ENCODE measurements at regions not wholly inside any gene's neighbourhood (a gene's known extent, or its start where the extent isn't known, plus 50 kb on each side); places are given as distances from the start of the nearest gene placed in this dataset.
"Not testable (repeated sequence)": the region's sequence is repeated elsewhere in the genome, so short reads cannot be mapped to it uniquely, and the experiment has no call there.

DNA sequence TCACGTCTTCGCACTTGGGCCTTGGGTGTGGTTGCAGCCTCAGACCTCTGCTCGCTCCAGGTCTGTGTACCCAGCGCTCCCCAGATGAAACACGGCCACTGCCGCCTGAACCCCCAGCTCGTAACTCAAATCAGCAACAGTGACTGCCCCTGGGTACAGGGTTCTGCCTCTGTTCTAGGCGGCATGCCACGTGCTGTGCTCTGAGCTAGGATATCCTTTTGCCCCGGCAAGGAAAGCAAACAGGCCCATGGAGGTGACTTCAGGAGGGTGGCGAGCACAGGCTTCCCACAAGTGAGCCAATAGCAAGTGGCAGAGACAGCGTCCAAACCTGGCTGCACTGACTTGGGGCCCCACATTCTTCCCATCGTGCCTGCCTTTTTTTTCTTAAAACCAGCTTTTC lies 96.3 kb upstream of the PZP start:
- DNase-seq: not testable (repeated sequence)

DNA sequence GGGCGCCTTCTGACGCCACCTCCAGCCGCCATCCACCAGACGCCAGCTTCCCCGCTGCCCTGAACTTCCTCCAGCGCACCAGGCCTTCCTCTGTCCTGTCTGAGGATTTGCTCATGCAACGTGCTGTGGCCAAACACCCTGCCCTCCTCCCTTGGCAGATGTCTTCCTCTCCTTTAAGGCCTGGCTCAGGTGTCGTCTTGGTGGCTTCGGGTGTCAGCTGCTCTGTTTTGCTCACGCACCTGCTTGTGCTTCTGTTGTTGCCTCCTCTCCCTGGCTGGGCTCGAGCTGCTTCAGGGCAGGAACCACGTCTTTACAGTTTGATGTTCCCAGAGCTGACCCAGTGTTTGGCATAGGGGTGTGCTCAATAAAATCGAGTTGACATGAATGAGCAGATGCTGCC lies 87.7 kb upstream of the PZP start:
- not testable (repeated sequence) for DNase-seq

DNA sequence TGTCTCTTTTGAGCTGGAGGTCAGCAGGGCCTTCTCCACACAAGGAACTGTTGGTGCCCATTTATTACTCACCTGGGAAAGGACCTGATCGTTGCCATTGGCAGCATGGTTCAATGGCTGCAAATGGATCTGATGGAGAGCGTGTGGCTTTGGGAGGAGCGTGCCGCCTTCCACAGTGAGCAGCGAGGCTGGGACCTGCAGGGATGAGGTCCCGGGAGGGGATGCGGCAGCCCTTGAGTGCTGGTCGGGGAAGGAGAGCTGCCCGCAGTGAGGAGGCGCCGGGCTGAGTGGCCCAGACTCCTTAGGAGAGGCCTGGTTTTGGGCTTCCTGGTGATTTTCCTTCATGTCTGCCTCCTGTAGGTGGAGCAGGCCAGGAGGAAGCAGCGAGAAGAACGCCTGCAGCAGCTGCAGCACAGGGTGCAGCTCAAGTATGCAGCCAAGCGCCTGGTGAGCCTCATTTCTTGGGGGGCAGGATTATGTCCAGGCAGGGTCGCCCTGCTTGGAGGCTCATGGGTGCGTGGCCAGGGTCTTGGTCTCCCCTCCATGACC lies 86.0 kb upstream of the PZP start:
- DNase-seq: not testable (repeated sequence)

DNA sequence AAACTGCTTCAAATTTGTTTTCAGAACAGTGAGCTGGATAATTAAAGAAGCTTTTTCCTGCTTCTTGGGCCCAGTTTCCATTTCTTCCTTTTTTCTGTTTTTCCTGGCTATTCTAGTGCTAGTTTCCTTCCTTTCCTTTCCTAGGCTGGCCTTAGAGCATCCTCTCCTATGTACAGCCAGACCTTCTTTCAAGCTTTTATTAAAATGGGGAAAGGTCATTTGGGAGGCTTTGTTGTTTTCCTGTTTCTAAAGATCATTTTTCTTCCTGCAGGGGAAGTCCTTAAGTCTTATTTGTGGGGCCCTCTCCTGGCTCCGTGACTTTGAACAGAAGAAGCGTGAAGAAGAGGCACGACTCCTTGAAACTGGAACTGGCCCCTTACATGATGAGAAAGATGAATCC lies 85.2 kb upstream of the PZP start:
- not testable (repeated sequence) for DNase-seq

DNA sequence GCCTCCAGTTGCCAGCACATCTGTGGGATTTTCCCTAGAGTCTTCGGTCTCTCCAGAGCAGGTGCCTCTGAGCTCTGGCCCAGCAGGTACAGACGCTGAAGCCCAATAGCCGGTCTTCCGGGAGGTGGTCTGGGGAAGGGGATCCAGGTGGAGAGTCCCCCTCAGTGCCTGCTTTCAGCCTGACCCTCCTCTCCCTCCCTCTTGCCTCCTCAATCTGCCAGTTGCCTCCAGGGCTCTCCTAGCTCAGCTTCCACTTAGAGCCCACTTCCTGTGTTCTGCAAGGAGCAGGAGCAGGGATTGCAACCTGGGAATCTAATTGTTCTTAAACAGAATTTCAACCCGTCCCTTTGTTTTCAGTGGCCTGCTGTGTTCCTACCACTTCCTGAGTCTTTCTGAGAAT lies 81.8 kb upstream of the PZP start:
- DNase-seq: not testable (repeated sequence)

DNA sequence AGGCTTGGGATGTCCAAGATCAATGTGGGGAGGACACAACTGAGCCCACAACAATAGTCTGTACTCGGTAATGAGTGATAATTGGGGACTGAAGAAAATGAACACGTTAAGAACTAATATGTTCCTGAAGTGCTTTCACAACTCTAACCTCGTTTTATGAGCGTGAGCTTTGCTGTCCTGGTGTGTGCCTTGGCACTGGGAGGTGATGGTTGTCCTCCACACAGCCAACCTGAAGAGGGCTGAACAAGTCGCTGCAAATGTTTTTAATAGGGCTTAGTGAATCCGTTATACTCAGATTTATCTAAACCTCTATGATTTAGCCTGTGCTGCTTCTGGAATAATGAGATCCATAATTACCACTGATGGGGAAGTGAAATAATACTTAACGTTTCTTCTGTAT lies 76.5 kb upstream of the PZP start:
- not testable (repeated sequence) for DNase-seq

DNA sequence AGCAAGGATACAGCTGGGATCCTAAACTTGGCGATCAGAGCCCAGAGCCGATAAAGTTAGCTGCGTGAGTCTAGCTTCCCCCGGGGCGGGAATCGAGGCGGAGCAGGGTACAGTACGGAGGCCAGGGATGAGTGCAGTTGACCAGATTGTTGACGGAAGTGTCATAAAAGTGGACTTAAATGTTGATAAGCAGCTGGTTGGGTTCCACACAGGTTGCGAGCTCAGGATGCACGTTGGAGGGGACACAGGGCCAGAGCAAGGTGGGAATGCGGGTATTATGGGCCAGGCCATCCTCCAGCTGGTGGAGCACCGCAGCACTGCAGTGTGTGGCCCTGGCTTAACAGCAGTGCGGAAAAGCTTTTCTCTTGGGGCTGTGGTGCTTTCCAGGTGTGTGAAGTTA lies 76.0 kb upstream of the PZP start:
- not testable (repeated sequence) for DNase-seq

DNA sequence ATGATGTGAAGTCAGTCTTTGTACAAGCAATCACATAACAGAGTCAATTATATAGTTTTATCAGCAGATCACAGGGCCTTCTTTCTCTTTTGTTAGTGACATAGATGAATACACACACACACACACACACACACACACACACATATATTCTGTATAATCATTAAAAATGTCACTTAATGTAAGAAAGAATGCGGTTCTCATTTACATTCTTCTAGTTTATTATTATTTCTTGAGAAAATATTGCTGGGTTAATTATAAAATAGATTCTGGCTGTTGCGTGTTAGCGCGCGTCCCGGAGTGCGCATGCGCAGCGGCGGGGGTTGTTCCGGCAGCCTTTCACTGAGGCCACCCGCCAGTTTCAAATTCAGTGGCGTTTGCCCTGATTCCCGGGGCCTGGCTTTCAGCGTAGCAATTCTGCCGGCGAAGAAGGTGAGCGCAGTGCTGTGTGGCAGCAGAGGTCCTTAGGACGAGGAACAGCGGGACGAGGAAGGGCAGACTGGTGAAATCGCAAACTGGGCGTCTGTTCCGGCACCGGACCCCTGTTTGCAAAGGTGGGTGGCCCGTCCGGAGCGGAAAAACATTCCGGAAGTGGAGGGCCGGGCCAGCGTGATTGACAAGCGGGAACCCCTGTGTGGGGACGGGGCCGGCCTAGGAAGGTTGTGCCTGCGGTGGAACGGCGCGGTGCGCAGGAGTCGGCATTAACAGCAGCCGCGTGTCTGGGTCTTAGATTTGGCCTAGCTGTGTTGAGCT lies 75.3 kb upstream of the PZP start:
- not testable (repeated sequence) for DNase-seq

DNA sequence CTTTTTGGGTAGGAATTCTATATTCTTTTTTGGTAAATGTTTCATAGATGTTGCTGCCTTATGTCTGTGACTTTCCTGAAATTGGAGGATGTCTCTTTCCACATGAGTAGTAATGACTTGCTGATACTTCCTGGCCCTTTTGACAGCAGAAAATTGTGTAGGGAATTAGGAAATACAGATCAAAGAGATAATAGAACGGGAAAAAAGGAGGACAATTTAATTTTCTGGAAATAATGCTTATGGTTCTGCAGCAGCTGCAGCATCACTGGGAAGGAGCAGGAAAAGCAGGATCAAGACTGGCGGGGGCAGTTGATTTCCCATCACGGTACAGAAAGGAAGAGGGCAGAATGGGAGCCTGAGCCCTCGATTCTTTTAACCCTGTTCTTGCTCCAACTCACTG lies 68.8 kb upstream of the PZP start:
- no peak for DNase-seq

DNA sequence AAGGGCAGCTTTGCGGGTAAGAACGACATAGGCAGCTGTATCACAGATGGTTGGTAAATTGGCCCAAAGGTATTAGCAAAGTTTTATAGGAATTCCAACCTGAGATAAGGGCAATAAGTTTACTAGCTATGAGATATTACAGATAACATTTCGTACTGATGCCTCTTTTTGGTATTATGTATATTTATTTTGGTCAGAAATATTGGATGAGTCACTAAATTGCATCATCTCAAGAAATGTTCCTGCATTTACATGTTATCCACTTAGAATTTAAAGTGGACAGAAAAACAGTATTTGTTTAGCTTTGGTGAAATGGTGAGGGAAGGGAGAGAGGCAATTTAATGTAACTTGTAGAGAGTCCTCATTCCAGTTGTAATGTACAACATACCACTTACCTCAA lies 65.1 kb upstream of the PZP start:
- no peak for DNase-seq

DNA sequence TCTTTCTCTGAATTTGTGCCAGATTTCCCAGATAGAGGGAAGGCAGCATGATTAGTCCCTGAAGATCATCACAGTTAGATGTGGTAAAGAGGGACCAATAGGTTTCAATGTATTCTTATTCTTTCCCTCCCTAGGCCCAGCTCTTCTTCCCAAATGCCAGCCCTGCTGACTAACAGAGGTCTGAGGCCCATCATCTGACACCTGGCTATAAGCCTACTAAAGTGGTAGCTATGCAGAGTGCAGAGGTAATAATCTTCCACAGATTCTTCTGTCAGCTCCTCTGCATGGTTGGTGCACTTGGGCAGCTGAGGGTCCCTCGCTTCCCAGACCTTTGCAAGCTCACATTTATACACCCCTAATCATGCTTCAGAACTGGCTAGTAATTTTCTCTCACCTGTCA lies 63.7 kb upstream of the PZP start:
- no peak for DNase-seq

DNA sequence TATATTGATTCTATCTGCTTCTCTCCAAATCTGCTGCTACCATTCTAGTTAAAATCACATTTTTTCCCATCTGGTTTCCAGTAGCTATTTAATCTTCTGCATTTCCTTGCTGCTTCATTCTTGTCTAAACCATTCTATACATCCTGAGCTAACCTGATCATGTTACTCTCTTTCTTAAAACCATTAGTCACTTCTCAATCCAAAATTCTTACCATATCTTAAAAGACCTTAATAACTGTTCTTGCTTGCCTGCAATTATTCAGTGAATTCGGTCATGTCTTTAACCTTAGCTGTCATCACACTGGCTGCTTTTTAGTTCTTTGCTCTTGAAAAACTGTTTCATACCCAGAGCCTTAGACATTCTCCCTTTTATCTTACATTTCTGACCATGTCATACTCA lies 56.4 kb upstream of the PZP start:
- DNase-seq: no peak

DNA sequence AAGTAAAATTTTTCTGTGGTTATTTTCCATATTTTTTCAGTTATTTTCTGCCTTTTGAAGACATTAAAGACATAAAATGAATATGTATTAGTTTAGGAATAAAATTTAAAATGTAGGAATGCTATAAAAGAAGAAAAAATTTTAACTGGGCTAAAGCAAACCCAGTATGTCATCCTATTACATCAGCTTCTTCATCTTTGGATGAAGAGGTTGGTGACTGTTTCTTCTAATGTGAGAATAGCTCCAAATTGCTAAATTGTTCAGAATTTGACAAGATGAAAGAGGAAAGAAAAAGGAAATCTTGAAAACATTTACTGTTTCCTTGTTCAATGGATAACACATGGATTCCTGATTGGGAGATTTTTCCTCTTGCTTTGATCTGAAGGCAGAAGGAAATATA lies 52.7 kb upstream of the PZP start:
- no peak for DNase-seq

DNA sequence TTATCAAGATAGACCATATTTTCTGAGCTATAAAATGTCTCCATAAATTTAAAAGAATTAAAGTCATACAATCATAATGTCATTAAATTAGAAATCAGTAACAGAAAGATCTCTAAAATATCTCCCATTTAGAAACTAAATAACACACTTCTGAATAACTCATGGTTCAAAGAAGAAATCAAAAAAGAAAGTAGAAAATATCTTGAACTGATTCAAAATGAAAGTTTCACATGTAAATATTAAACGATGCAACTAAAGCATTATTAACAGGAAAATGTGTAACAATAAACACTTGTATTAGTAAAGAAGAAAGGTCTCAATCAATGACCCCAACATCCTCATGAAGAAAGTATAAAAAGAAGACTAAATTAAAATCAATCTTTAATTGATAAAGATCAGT lies 50.5 kb upstream of the PZP start:
- DNase-seq: no peak
